Smooth muscle cell of the brain vasculature (primary cell): ENCODE measurements at regions not wholly inside any gene's neighbourhood (a gene's known extent, or its start where the extent isn't known, plus 50 kb on each side); places are given as distances from the start of the nearest gene placed in this dataset.
"Not testable (repeated sequence)": the region's sequence is repeated elsewhere in the genome, so short reads cannot be mapped to it uniquely, and the experiment has no call there.

Source experiments
- DNase-seq: peaks from one replicate; pipeline ENCODE4 v3.0.0-alpha.2; 2012; ENCODE audit warnings: low read depth, low spot score

DNA sequence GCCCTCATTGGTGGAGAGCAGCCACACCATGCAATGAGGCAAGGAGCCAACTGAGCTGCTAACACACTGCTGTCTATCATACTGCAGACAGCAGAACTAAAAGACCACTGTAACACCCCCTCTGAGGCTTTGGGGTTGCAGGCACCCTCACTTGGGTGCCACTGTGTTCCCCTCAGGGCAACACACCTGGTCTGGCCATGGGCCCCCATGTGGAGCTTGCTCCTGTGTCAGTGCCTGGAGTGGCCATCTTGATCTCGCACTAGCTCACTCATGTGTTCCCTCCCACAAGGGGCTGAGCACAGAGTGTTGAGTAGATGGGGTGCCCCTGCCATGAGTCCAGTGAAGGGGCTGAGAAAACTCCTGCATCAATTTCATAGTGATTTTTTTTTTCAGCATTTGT is 532.4 kb upstream of the FTMT start:
- DNase-seq, result no peak

DNA sequence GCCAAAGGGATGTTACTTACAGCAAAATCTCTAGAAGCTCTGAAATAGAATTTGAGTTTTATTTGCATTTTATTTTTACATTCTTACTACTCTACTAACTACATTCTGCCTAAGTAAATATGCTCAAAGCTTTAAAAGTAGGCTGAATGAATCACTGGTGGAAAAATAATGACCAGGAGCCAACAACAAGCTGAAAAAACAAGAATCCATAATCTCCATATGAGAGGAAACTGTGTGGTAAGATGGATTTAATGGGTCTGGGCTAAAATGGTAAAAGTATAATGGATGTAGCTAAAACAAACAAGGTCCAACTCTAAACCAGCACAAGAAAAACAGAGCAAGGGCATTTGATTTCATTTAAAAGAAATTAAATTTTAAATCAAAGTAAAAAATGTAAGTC is 525.8 kb upstream of the FTMT start:
- DNase-seq, result peak; percentile 21

DNA sequence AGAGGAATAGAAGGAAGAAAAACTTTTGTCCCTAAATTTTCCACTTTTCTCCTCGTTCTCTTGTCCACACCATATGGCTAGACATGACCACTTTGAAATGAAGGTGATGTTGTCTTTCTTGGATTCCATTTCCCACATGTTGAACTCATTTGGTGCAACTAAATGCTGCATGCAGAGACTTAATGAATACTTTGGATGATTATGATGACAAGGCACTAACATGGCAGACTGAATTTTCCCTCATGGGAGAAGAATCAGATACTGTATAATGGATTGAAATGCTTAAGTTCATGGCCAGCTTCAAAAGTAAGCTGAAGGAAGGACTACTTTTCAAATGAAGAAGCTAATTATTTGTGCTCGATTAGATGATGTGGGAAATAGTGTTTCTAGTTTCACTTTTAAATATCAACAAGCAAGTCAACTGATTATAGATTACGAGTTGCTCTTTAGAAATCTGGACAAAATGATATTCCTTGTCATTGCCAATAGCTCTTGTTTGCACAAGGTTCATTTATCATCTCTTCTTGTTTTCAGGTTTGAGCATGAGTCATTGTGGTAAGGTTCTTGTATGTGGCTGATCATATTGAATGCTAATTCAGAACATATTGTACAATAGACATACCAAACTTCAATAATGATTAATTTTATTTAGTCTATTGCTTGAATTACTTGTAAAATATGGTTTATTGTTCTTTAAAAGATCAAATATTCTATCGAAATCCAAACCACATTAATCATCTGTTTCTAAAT is 501.3 kb upstream of the FTMT start:
- DNase-seq, result no peak

DNA sequence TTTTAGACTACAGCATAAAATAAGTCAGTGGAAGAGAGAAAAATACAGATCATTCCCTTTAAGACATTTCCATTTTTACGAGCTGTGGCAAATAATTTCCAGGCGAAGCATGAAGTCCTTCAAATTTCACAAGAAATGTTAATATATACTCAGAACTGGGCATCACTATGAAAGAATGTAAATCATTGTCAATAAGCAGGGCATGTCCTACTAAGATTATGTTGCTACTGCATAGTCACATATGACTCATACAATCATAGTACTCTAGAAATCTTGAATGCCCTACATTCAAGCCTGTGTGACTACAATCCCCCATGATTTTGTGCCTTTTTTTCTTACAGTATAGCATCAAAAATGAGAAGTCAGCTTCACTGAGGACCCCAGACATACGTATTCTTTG is 485.2 kb upstream of the FTMT start:
- DNase-seq, result no peak

DNA sequence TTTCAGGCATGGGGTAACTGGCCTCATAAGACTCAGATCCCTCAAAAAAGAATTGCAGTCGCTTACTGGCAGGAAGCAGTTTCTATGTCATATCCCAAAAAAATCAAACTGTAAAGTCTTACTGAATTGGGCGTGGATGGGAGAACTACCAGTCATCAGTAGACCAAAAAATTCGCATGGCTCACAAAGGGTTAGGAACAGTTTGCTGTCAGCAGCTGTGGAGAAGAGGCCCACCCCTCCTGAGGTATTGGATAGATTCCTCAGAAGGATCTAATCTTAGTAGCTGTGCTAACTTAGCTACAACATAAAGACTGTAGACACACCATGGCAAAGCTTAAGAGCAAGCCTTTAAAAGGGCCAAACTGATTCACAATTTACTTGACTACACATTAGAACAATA is 478.3 kb upstream of the FTMT start:
- no peak for DNase-seq

DNA sequence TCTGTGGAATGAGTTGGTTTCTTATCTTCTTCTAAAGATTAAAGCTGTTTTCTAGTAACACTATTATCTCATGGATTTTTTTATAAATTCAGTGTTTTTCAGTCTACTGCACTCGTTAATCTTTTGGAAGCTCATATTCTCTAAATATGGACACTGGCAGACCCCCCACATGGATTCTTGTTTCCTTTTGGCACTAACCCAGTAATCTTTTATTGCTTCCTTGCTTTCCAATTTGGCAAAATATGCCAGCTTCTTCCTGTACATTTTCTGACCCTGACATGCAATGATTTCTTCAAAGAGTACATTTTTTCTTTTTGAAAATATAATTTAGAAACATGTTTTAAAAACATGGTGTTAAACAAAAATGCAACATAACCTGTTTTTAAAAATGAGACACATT is 474.2 kb upstream of the FTMT start:
- DNase-seq, result no peak

DNA sequence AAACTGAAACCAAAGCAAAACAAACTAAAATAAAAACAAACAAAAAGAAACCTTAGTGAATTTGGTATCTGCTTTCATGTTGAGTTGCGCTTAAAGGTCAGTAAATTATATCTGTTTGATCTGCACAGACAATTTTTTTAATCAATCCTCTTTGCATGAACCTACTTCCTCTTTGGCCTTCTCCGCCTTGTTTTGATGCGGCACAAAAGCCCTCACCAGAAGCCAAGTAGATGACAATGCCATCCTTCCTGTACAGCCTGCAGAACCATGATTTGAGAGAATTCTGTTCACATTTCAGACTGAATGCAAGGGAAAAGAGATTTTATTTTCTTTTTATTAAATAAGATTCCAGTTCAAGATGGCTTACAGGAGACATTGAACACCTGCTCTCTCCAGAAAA is 473.6 kb upstream of the FTMT start:
- DNase-seq, result no peak

DNA sequence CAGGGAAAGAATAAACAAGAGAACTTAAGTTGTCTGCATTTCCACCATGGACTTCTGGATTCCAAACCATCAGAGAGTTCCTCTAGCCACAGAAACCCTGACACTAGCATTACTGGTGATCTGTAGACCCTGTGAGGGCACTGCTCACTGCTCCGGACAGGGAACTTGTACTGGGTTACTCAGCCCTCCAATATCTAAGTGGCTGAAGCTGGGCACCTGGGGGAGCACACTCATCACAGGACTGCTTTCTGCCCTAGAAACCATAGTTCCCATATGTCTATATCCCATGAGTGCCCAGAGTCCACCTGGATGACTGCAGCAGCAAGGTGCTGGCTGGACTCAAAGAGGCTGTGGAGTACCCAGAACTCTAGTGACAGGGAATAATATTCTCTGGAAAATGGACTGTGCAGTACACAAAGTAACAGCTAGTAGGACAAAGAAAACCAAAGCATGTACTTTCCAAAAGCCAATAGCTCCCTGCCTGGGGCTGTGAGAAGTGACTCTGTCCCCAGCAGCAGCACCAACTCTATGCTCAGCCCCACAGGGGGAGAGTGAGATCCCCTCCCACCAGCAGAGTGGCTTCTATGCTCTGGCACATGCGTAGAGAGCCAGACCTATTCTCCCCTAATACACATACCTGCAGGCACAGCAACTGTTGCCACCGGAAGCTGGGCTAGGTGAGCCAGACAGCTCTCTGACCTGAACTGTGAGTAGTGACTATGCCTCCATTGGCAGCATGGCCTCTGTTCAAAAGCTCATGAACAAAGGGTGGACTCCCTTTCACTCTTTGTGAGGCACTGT is 472.9 kb upstream of the FTMT start:
- DNase-seq, result no peak

DNA sequence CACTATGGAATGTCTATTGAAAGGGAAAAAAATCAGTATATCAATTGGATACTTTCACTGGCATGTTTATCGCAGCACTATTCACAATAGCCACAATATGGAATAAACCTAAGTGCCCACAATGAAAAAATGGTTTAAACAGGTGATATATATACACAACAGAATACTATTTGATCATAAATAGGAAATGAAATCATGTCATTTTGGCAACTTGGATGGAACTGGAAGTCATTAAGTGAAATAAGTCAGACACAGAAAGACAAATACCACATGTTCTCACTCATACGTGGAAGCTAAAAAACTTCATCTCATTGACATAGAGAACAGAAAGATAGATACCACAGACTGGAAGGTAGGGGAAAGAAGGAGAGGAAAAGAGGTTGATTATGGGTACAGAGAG is 471.6 kb upstream of the FTMT start:
- no peak for DNase-seq

DNA sequence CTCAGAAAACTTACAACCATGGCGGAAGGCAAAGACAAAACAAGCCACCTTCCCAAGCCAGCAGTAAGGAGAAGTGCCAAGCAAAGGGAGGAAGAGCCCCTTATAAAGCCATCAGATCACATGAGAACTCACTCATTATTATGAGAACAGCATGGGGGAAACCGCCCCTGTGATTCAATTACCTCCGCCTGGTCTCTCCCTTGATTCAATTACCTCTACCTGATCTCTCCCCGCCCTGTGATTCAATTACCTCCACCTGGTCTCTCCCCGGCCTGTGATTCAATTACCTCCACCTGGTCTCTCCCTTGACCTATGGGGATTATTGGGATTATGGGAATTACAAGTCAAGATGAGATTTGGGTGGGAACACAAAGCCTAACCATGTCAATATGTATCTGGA is 467.3 kb upstream of the FTMT start:
- DNase-seq, result no peak

DNA sequence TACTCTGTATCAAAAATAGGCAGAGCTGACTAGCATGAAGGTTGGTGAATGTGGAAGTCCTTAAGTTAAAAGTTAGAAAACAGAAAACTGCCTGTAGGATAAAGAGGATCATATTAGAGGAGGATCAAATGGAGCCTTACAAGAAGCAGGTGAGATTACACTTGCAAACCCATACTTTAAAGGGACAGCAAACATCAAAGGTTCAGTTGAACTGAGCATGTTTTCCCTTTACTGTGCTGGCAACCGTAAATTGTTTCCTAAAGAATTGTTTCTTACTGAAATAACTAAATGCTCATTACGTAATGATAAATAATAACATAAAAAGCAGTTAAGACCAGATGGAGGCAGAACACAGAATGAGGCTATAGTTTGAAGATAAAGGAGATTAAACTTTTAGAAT is 465.3 kb upstream of the FTMT start:
- no peak for DNase-seq

DNA sequence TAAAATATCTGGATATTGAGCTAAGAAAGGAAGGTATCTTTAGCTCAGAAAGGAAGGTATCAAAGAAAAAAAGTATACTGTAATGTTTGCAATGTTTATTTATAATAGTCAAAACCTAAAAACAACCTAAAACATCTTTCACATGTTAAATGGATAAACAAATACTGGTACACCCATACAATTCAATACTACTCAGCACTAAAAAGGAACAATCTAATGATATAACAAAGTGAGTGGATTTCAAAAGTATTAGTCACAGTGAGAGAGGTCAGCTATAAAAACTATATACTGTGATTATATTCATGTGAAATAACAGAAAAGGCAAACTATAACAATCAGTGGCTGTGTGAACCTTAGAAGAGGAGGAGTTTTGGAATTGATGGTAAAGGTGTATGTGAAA is 455.0 kb upstream of the FTMT start:
- no peak for DNase-seq

DNA sequence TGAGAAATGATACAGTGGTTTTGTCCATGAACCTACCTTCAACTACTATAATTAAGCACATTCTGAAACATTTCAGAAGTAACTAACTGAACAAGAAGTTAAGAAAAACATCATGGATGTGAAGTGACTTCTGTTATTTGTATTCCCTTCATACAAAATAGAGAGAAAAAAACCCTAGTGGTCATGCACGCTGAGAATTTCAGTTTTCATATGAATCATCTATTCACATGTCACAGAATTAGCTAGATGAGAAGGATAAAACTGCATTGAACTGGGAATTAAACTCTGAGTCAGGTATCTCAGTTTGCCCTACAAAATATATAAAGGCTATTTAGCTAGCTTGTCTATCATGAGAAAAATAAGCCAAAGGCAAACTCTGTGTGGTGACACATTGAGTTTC is 451.8 kb upstream of the FTMT start:
- DNase-seq, result no peak

DNA sequence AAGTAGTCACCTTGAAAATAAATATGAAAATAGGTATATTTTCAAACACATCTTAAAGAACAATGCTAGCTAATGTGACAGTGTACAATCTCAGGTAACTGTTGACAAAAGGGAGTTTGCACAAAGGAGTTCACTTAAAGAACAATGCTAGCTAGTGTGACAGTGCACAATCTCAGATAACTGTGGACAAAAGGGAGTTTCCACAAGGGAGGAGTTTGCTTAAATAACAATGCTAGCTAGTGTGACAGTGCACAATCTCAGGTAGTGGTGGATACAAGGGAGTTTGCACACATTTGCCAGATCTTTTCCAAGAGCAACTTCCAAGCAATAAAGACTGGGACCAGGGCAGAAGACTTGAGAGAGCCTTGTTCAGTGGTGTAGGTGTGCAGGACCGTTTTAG is 442.9 kb upstream of the FTMT start:
- DNase-seq, result no peak

DNA sequence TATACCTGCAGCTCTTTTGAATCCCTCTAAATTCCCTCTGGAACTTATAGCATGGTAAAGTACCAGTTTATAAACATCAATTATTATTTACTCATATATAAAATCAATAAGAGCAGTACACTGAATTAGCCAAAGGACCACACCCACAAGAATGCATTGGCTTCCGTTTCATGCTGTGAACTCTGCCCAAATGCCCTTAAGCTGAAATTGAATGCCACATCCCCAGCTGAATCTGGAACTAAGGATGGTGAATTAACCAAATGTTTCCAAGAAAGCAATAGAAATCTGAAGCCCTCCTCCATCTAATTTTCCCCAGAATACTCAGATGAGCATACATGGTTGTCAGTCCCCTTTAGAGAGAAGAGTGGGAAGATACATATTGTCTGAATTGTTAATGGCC is 436.4 kb upstream of the FTMT start:
- DNase-seq, result no peak

DNA sequence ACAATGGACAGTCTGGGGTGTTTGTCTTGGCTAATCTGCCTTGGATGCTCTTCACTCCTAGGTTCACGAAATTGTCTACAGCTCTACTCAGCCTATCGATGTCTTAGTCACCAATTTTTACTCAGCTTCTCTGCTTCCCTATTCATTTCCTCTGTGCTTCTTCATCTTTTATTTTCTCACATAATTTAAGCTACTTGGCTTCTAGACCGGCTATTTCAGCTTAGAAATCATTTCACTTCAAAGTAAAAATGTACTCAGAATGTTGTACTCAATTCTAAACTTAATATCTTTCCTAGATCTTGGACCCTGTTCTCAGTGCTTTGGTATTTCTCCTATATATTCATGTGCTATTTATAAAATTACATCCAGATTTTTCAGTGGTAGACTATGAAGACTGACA is 430.0 kb upstream of the FTMT start:
- no peak for DNase-seq

DNA sequence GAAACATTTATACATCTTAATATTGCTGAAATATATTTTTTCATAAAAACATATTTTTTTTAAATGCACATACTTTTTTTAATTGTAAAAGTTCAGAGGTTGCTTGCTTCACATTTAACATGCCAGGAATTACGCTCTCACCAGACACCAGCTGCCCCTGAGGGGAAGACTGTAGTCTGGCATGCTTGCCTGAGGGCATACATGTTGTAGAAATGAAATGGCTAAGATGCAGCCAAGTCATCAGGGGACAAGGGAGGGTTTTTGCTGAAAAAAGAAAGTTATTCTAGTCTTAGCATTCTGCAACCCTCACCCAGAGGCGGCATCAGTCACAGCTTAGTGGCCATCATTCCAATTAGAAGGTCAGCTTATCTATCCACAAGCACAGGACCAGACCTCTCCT is 426.7 kb upstream of the FTMT start:
- no peak for DNase-seq

DNA sequence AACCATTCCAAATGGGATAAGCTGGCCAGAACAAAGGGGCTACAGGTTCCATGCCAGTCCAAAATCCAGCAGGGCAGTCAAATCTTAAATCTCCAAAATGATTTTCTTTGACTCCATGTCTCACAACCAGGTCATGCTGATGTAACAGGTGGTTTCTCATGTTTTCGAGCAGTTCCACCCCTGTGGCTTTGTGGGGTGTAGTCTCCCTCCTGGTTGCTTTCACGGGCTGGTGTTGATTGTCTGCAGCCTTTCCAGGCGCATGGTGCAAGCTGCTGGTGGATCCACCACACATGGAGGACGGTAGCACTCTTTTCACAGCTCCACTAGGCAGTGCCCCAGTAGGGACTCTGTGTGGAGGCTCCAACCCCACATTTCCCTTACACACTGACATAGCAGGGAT is 425.5 kb upstream of the FTMT start:
- DNase-seq, result no peak

DNA sequence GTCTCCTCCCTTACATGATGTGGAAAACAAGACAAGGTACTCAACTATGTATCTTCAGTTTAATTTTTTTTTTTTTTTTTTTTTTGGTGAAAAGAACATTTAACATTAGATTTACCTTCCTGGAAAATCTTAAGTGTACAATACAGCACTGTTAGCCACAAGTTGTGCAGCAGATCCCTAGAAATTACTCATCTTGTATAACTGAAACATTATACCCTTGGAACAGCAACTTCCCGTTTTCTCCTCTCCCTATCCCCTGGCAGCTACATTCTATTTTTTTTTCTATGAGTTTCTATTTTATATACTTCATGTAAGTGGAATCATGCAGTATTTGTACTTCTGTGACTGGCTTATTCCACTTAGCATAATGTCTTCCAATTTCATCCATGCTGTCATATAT is 421.9 kb upstream of the FTMT start:
- no peak for DNase-seq

DNA sequence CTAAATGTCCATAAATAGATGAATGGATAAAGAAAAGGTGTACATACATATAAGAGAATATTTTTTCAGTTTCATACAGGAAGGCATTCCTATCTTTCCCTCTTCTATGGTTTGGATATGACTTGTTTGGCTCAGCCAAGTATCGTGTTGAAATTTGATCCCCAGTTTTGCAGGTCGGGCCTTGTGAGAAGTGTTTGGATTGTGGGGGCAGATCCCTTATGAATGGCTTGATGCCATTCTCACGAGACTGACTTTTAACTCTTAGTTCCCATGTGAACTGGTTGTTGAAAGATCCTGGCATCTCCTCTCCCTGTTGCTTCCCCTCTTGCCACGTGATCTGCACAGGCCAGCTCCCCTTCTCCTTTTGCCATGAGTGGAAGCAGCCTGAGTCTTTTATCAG is 421.1 kb upstream of the FTMT start:
- DNase-seq, result no peak

DNA sequence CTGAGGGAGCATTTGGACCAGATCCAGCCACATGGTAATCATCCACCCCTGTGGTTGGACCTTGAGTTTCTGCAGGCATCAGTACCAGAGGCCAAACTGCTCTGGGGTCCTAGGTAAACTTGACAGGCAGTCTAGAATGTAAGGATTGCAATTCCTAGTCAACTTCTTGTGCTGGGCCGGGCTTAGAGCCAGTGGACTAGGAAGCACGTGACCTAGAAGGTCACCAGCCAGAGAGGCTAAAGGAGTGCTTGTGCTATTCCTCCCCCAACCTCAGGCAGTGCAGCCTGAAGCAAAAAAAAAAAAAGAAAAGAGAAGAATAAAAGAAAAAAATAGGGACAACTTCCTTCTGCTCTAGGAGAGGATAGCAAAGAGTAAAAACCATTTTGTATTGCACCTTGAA is 406.2 kb upstream of the FTMT start:
- DNase-seq, result no peak

DNA sequence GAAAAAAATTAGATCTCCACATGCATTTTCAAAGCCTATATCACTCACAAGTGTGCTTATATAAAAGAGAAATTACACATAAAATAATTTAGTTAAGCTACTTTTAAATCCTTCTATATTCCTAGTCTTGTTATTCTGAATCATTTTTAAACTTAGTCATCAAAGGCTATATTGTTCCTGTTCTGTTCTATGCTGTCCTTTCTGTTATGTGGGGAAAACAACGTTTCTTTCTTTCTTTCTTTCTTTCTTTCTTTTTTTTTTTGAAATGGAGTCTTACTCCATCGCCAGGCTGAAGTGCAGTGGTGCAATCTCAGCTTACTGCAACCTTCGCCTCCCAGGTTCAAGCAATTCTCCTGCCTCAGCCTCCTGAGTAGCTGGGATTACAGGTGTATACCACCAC is 389.2 kb upstream of the FTMT start:
- no peak for DNase-seq

DNA sequence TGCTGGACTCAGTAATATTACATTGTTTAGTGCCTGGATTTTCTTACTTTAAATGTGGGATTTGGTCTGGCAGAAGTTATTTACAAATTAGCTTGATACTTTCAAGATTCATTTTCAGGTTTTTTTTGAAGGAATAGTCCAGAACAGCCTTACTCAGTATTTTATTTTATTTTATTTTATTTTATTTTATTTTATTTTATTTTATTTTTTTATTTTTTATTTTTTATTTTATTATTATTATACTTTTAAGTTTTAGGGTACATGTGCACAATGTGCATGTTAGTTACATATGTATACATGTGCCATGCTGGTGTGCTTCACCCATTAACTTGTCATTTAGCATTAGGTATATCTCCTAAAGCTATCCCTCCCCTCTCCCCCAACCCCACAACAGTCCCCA is 380.5 kb upstream of the FTMT start:
- not testable (repeated sequence) for DNase-seq

DNA sequence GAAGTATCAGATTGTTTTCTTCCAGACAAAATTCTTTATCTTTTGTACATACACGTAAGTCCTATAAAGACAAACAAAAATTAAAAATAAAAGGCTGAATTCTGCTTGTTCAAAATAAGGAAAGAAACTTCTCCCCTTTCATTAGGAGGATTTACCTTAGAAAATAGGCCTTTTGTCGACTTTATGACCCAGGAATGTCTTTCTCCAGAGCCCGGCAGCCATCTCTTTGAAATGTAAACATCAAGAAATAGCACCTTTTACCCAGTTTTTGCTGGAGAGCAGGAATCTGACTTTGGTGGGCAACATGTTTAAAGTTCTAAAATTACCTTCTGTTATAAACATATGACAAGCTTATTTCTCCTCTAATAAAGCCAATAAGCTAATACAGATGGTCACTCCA is 373.0 kb upstream of the FTMT start:
- DNase-seq, result no peak
